Cardiac fibroblast (primary cell): ENCODE measurements at regions not wholly inside any gene's neighbourhood (a gene's known extent, or its start where the extent isn't known, plus 50 kb on each side); places are given as distances from the start of the nearest gene placed in this dataset.

ENCODE experiments used
- DNase-seq, 2 donors: peaks; one replicate each; pipeline versions ENCODE4 v3.0.0 to v3.0.0-alpha.2; 2010; ENCODE audit warnings: low read depth in 2 of 2
- H3K4me3 ChIP-seq, 2 donors: replicated peaks in 1 of 2; 1 replicate in 1 of 2; 2 replicates in 1 of 2; pipeline ENCODE4 v1.5.1; 2011; ENCODE audit warnings: low read depth in 2 of 2, low read length in 2 of 2, mild to moderate bottlenecking in 2 of 2, moderate library complexity in 1 of 2
- TF ChIP-seq, protein P1 (sequence below): IDR thresholded peaks from one replicate; pipeline ENCODE4 v1.5.1; 2011; ENCODE audit warnings: low read depth, mild to moderate bottlenecking, low read length, inconsistent platforms

DNA sequence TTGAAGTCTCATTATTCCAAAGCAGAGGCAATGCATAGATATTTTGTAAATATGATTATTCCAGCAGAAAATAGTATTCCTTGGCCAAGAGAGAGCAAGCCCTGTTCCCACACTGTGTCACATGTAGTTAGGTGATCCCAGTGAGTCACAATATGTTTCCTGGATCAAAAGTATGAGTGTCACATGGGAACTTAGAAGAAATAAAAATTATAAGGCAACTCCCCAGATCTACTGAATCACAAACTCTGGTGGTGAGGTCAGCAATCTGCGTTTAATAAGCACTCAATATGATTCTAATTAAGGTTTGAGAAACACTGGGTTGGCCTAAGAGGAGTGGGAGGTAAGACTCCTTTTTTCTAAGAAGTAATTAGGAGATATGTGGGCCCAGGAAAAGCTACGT, 1504.5 kb upstream of the PCDH20 start:
- no peak overlapping the region for H3K4me3 ChIP-seq
- no peak for DNase-seq
- TF ChIP-seq, protein P1, sequence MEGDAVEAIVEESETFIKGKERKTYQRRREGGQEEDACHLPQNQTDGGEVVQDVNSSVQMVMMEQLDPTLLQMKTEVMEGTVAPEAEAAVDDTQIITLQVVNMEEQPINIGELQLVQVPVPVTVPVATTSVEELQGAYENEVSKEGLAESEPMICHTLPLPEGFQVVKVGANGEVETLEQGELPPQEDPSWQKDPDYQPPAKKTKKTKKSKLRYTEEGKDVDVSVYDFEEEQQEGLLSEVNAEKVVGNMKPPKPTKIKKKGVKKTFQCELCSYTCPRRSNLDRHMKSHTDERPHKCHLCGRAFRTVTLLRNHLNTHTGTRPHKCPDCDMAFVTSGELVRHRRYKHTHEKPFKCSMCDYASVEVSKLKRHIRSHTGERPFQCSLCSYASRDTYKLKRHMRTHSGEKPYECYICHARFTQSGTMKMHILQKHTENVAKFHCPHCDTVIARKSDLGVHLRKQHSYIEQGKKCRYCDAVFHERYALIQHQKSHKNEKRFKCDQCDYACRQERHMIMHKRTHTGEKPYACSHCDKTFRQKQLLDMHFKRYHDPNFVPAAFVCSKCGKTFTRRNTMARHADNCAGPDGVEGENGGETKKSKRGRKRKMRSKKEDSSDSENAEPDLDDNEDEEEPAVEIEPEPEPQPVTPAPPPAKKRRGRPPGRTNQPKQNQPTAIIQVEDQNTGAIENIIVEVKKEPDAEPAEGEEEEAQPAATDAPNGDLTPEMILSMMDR = no peak

DNA sequence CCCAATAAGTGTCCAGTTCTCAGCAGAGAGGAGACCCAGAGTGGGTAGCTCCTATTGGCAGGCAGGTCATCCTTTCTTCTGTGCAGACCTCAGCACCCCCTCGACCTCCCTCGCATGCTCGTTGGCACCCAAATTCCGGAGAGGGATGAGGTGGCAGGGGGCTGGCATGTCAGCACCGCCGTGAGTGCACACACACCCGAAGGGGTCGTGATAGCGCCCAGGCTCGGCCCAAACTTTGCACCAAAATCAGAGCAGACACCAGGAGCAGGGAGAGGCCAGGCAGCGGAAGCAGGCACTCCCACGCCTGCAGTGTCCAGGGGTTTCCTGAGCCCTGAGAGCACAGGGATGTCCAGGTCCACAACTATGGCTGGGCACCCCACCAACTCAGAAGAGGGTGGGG, 1503.8 kb upstream of the PCDH20 start:
- TF ChIP-seq, protein P1 = no peak
- DNase-seq = no peak
- H3K4me3 ChIP-seq = no peak overlapping the region

DNA sequence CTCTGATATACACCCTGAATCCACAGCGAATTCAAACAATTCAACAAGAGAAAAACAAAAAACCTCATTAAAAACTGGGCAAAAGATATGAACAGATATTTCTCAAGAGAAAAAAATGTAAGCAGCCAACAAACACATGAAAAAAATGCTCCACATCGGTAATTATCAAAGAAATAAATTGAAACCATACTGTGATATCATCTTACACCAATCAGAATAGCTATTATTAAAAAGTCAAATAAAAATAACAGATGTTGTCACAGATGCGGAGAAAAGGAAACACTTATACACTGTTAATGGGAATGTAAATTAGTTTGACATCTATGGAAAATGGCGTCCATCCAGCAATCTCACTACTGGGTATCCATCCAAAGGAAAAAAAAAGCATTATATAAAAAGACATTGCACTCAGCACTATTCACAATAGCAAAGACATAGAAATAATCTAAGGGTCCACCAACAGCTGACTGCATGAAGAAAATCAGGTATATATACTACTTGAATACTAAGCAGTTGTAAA, 1495.0 kb upstream of the PCDH20 start:
- no peak for DNase-seq
- H3K4me3 ChIP-seq = no peak overlapping the region
- TF ChIP-seq, protein P1 = no peak

DNA sequence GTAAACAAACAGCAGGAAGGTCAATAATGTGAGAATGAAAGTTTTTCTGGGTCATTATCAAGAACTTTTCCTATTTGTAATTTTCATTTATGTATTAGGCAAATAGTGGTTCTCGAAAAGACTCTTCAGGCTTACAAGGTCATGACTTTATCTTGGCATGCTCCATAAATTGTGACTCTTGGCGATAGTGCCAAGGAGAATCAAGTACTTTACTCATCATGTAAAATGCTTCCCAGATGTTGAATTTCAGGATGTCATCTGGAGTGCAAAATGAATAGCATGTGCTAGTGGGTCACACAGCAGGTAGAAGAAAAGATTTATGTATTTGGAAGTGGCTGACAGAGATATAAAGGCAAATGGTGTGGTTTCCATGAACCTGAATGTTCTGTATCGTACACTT, 1492.7 kb upstream of the PCDH20 start:
- DNase-seq = no peak
- TF ChIP-seq, protein P1 = no peak

DNA sequence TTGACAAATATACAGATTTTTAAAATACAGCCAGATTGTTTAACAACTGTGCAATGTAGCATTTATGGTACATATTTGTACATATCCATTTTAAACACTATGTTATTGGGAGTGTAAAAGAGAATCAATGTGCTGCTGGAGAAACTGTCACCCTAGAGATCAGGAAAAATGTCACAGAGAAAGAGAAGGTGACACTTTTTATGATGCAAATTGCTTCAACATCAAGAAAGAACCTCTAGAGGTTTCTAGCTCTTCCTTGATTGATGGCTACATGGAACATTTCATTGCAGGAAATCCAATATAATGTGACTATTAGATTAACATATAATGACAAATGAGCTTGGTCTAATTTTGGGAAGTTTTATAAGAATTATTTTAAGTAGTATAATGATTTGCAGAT, 1491.2 kb upstream of the PCDH20 start:
- DNase-seq = no peak
- H3K4me3 ChIP-seq = no peak overlapping the region
- TF ChIP-seq, protein P1 = no peak

More for the DNA sequence above, 1492.7 kb upstream of the PCDH20 start:
- H3K4me3 ChIP-seq = no peak overlapping the region

DNA sequence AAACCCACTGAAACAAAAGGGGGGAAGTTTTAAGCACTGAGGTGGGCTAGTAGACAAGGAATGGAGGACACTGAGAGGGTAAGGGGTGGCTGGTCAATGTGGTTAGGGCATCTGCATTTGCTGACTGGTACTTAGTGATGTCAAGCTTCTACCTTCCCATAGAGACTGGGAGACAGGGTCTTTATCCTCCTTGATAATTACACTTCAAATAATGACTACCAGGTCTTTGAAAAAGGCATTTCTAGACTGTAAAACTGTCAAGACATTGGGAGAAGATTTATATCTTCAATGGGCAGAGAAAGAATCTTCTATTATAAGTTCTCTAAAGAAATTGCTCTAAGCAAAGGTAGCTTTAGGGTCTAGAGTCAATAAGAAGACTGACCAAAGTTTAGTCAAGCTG, 1490.8 kb upstream of the PCDH20 start:
- DNase-seq = no peak
- TF ChIP-seq, protein P1 = no peak
- no peak overlapping the region for H3K4me3 ChIP-seq

DNA sequence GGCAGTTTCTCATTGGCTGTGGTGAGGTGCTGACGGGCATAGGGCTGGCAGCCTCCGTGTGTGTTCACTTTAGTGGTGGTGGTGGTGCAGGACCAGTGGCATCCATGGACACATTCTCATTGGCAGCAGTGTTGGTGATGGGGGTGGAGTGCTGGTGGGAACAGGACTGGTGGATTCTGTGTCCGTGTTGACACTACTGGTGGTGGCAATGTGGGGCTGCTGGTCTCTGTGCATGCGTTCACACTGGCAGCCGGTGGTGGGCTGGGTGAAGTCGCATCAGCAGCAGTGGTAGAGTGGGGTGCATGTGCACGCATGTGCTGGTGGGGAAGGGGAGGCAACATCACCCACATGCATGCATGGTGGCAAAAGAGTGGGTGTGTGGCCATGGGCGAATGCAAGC, 1471.4 kb upstream of the PCDH20 start:
- H3K4me3 ChIP-seq = no peak overlapping the region
- DNase-seq = no peak
- TF ChIP-seq, protein P1 = no peak
